HG03354 (cell line): ENCODE measurements at regions not wholly inside any gene's neighbourhood (a gene's known extent, or its start where the extent isn't known, plus 50 kb on each side); places are given as distances from the start of the nearest gene placed in this dataset.

ENCODE experiments used
- ATAC-seq: cut with Tn5 transposase; IDR thresholded peaks from one replicate; pipeline ENCODE4 v1.9.1; 2021; ENCODE audit warnings: mild to moderate bottlenecking; ENCODE audit not compliant: unreplicated experiment, poor library complexity, severe bottlenecking

- no peak for ATAC-seq
Measured at GRCh38 chr5:123756816-123757215, 244.8 kb downstream of the CSNK1G3 start.

GRCh38 chr5:123756318-123756665 lies 244.3 kb downstream of the CSNK1G3 start:
- no peak for ATAC-seq

DNA sequence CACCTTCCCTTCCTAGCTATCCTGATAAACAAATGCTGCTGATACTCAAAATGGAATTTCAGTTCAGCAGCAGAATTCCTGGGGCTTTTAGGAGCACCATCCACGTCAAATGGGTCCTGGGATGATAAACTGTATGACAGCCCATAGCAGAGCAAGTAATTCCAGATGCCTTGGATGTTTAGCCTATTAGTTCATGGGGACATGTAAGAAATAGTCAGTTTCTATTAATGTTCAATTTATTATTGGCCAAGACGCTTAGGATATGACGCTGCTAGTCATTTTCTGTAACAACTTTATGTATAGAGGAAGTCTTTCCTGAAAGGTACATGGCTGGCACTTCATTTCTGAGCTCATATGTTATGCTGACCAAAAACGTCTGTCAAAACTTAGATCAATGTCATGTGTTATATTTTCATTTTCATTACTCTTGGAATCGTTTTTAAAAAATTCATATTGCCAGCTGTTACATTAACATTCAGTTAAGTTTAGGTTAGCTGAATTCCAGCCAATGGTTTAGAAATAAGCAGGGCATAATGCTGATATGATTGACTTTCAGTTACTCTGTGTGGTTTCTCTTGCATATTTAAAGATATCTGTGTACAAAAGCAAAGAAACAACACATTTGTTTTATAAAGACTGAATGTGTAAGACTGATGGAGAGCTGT lies 243.8 kb downstream of the CSNK1G3 start:
- ATAC-seq = no peak

DNA sequence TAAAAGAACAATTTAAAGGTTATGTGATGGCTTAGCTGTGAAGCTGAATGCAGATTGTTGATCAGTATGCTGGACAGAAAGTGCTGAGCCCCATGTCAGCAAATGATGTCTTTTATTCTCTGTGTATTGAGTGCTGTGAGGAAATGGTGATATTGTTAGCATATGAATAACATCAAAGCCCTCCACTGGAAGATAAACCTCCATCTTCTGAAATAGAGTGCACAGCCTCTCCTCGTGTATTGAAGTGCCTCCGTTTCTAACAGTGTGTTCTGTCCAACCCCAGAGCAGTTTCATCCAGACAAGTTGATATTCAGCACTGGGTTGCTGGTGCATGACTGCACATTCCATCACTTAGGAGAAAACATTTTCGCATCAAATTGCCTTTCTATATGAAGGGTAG lies 242.9 kb downstream of the CSNK1G3 start:
- ATAC-seq = no peak

- no peak for ATAC-seq
Measured at GRCh38 chr5:123753937-123754891, 242.2 kb downstream of the CSNK1G3 start.

- ATAC-seq = no peak
Measured at GRCh38 chr5:123753180-123753936, 241.4 kb downstream of the CSNK1G3 start.

DNA sequence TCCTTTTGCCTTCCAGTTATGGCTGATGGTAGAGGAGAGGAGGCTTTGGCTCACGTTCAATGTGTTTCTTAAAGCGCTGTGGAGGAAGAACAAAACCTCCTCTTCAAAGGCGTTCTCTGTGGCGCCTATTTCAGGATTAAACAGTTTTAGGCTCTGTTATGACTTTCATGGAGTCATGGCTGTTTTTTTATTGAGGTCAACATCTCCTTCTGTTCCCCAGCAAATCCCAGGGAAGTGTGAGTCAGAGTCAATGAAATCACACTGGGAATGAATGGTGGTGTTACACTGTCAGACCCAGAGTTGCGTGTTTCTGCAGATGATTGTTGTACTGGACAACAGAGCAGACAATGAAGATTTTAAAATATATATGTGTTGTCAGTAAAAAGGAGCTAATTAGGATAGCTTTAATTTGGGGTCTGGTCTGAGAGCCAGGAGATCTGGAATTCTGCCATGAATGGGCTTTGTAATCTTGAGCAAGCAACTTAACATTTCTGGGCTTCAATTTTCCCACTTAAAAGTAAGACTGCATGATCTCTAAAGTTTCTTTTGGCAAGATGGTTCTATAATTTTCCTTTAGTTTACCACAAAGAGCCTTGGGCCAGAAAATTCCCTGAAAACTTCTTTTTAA lies 240.7 kb downstream of the CSNK1G3 start:
- no peak for ATAC-seq

DNA sequence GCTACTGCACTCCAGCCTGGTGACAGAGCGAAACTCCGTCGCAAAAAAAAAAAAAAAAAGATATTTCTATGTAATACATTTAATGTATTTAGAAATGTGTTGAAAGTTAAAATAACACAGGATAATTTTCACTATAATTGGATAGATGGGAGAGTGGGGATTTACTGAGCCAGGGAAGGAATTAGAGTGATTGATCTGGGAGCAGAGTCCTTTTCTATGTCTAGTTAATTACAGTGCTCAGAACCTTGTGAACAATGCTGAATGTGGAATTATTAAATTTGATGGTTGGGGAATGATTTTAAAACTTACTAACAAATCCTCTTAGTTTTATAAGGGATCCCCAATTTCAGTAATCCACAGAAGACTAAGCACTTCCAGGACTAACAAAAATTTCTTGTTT lies 239.7 kb downstream of the CSNK1G3 start:
- ATAC-seq = no peak

DNA sequence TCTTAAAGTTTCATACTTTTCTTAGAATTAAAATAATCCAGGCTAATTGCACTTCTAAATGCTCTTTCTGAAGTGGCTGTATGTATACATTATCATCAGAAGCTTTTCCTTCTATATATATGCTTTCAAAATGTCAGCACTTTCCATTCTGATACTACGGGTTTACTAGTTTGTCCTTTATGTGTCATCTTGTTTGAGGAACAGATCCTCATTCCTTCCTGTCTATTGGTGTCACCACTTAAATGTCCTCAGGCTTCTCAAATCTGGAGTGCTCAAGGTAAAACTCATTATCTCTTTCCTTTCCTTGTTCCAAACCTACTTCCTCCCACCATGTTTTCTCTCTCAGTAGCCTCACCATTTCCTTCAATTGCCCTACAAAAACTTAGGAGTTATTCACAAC lies 236.3 kb downstream of the CSNK1G3 start:
- ATAC-seq = no peak

DNA sequence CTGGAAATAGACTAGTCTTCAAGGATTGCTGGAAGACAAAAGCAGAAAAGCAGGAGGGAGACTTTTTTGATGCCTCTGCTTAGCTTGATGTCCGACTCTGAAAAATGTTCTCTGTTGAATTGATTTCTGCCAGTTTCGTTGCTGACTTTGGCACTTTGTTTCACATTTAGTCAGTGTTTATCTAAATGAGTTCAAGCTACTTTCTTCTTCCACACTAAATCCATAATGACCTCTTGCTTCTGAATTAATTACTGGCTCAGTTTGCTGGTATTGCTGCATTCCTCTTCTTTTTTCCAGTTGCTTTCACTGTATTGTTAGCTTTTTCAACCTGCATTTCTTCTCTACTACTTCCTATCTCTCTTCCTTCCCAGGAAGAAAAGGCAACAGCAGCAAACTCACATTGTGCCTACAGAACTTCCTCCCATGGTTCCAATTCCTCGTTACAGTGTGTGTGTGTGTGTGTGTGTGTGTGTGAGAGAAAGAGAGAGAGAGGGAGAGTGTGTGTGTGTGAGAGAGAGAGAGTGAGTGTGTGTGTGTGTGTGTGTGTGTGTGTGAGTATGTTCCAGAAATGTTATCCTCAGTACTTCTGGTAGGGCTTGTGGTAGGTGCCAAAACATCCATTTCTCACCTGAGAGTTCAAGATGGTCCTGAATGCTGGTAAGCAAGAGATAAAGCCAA lies 234.8 kb downstream of the CSNK1G3 start:
- ATAC-seq = no peak

- no peak for ATAC-seq
Measured at GRCh38 chr5:123743990-123744583, 232.1 kb downstream of the CSNK1G3 start.

GRCh38 chr5:123735384-123735783 lies 223.4 kb downstream of the CSNK1G3 start:
- no peak for ATAC-seq

- no peak for ATAC-seq
Measured at GRCh38 chr5:123732257-123732656, 220.3 kb downstream of the CSNK1G3 start.

DNA sequence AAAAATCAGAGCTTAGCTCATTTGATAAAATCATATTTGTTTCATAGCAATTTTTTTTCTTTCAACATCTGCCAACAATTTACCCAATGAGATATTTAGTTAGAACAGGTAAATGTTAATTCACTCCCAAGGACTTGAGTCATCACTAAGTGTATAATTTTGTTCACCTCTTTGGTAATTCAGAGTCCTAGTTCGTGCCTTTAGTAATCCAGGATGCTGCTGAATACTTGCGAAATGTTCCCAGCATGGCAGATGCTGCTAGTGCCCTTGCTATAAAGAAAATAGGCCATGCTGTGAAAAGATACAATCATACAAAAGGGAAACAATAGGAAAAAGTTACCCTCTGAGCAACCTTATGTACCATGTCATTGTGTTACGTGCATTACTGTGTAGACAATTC lies 210.5 kb downstream of the CSNK1G3 start:
- ATAC-seq = no peak

- ATAC-seq = no peak
Measured at GRCh38 chr5:123721675-123722276, 209.8 kb downstream of the CSNK1G3 start.

DNA sequence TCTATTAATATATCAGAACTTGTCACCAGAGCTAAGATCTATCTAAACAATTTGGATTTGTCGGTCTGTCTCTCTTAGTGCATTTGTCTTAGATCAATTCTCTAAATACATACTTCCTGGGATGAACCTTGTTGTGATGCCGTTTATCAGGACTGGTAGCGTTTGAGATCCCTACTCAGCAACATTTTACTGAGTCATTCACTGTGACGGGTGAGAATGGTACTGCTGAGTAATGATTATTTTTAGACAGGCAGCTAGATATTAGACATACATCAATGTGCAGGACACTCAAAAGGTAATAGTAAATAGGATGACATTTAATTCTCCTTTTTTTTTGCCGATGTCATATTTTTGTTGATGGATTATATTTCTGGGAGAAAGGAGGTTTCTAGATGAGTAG lies 209.0 kb downstream of the CSNK1G3 start:
- no peak for ATAC-seq

GRCh38 chr5:123720339-123720738 lies 208.4 kb downstream of the CSNK1G3 start:
- ATAC-seq = no peak

GRCh38 chr5:123719004-123719403 lies 207.0 kb downstream of the CSNK1G3 start:
- ATAC-seq = no peak

- ATAC-seq = no peak
Measured at GRCh38 chr5:123718238-123718637, 206.3 kb downstream of the CSNK1G3 start.
